HG03103 (cell line): ENCODE measurements at regions not wholly inside any gene's neighbourhood (a gene's known extent, or its start where the extent isn't known, plus 50 kb on each side); places are given as distances from the start of the nearest gene placed in this dataset.
"Not testable (repeated sequence)": the region's sequence is repeated elsewhere in the genome, so short reads cannot be mapped to it uniquely, and the experiment has no call there.

Experiments used
- ATAC-seq: cut with Tn5 transposase; IDR thresholded peaks from one replicate; pipeline ENCODE4 v1.9.1; 2021; ENCODE audit warnings: low read depth; ENCODE audit not compliant: unreplicated experiment

- ATAC-seq, result no peak
Measured at GRCh38 chr10:131834152-131834810, 66.5 kb upstream of the PPP2R2D start.

- no peak for ATAC-seq
Measured at GRCh38 chr10:131838966-131839742, 61.7 kb upstream of the PPP2R2D start.

- not testable (repeated sequence) for ATAC-seq
Measured at GRCh38 chr10:131839880-131840787, 60.7 kb upstream of the PPP2R2D start.

- ATAC-seq, result no peak
Measured at GRCh38 chr10:131840788-131841118, 60.1 kb upstream of the PPP2R2D start.

GRCh38 chr10:131841131-131841660 lies 59.6 kb upstream of the PPP2R2D start:
- no peak for ATAC-seq

- ATAC-seq, result no peak
Measured at GRCh38 chr10:131841661-131842139, 59.1 kb upstream of the PPP2R2D start.

- no peak for ATAC-seq
Measured at GRCh38 chr10:131842351-131843088, 58.3 kb upstream of the PPP2R2D start.

GRCh38 chr10:131843089-131843595 lies 57.7 kb upstream of the PPP2R2D start:
- ATAC-seq, result no peak

GRCh38 chr10:131843881-131844284 lies 56.9 kb upstream of the PPP2R2D start:
- no peak for ATAC-seq

- no peak for ATAC-seq
Measured at GRCh38 chr10:131844529-131845084, 56.2 kb upstream of the PPP2R2D start.

GRCh38 chr10:131845505-131846239 lies 55.1 kb upstream of the PPP2R2D start:
- ATAC-seq, result no peak

GRCh38 chr10:131846240-131847101 lies 54.3 kb upstream of the PPP2R2D start:
- no peak for ATAC-seq

- ATAC-seq, result no peak
Measured at GRCh38 chr10:131847241-131847783, 53.5 kb upstream of the PPP2R2D start.

GRCh38 chr10:131848296-131848695 lies 52.5 kb upstream of the PPP2R2D start:
- ATAC-seq, result no peak

- ATAC-seq, result no peak
Measured at GRCh38 chr10:131848741-131849590, 51.8 kb upstream of the PPP2R2D start.

GRCh38 chr10:131849591-131850382 lies 51.0 kb upstream of the PPP2R2D start:
- no peak for ATAC-seq
